ENCODE measurements at regions not wholly inside any gene's neighbourhood (a gene's known extent, or its start where the extent isn't known, plus 50 kb on each side); places are given as distances from the start of the nearest gene placed in this dataset.
"Not testable (repeated sequence)": the region's sequence is repeated elsewhere in the genome, so short reads cannot be mapped to it uniquely, and the experiment has no call there.

GRCh38 chr3:166706094-166706493, 674.0 kb downstream of the ZBBX start:
- Mint-ChIP-seq H3K36me3 (ENCODE audit: low read depth) (no peaks in the 10 kb centered on the region), H3K27me3 (ENCODE audit: low read depth) (no peaks in the 10 kb centered on the region), H3K9me3 (peaks cover 3% of the 10 kb centered on the region), H3K27ac (no peak overlapping the region), H3K4me1 (no peaks in the 10 kb centered on the region), H3K4me3 (no peak overlapping the region)
- TF ChIP-seq, protein P1, sequence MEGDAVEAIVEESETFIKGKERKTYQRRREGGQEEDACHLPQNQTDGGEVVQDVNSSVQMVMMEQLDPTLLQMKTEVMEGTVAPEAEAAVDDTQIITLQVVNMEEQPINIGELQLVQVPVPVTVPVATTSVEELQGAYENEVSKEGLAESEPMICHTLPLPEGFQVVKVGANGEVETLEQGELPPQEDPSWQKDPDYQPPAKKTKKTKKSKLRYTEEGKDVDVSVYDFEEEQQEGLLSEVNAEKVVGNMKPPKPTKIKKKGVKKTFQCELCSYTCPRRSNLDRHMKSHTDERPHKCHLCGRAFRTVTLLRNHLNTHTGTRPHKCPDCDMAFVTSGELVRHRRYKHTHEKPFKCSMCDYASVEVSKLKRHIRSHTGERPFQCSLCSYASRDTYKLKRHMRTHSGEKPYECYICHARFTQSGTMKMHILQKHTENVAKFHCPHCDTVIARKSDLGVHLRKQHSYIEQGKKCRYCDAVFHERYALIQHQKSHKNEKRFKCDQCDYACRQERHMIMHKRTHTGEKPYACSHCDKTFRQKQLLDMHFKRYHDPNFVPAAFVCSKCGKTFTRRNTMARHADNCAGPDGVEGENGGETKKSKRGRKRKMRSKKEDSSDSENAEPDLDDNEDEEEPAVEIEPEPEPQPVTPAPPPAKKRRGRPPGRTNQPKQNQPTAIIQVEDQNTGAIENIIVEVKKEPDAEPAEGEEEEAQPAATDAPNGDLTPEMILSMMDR (IDR thresholded peaks at IDR 0.05; ENCODE audit: unreplicated experiment in 3 of 3) = no peak

DNA sequence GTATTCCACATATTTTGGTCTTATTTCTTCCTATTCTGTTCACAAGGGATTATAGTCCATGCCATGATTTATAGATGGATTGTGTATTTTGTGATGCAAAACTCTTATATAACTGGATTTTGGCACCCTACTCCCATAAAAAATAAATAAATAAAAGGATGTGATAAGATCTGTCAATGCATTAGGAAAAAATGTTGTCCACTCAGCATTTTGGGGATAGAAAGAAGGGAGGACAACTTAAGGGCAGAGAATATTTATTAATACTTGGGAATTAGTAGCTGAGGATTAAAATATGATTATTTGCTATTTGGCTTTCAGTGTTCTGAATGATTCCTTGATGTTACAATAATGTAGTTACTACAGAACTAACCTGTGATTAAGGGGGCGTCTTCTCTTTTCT, 682.6 kb downstream of the ZBBX start:
- TF ChIP-seq, protein P1 (IDR thresholded peaks at IDR 0.05; ENCODE audit: unreplicated experiment in 3 of 3) = no peak
- Mint-ChIP-seq H3K27ac (no peak overlapping the region), H3K36me3 (ENCODE audit: low read depth) (no peaks in the 10 kb centered on the region), H3K9me3 (peaks cover 6% of the 10 kb centered on the region), H3K4me3 (no peak overlapping the region), H3K4me1 (no peaks in the 10 kb centered on the region), H3K27me3 (ENCODE audit: low read depth) (no peaks in the 10 kb centered on the region)

- Mint-ChIP-seq H3K9me3 (peaks cover 3% of the 10 kb centered on the region), H3K27ac (no peak overlapping the region), H3K27me3 (ENCODE audit: low read depth) (no peaks in the 10 kb centered on the region), H3K4me1 (no peaks in the 10 kb centered on the region), H3K36me3 (ENCODE audit: low read depth) (no peaks in the 10 kb centered on the region), H3K4me3 (no peak overlapping the region)
- TF ChIP-seq, protein P1 (IDR thresholded peaks at IDR 0.05; ENCODE audit: unreplicated experiment in 3 of 3) = no peak
Observed at GRCh38 chr3:166696103-166696502, 684.0 kb downstream of the ZBBX start.

GRCh38 chr3:166688665-166689064, 691.4 kb downstream of the ZBBX start:
- TF ChIP-seq, protein P1 (IDR thresholded peaks at IDR 0.05; ENCODE audit: unreplicated experiment in 3 of 3) = no peak
- Mint-ChIP-seq H3K27ac (no peak overlapping the region), H3K36me3 (ENCODE audit: low read depth) (no peaks in the 10 kb centered on the region), H3K4me1 (no peaks in the 10 kb centered on the region), H3K4me3 (no peak overlapping the region), H3K9me3 (no peaks in the 10 kb centered on the region), H3K27me3 (ENCODE audit: low read depth) (no peaks in the 10 kb centered on the region)

- no peaks in the 10 kb centered on the region for H3K36me3 Mint-ChIP-seq (ENCODE audit: low read depth)
- no peak overlapping the region for H3K4me3 Mint-ChIP-seq
- H3K9me3 Mint-ChIP-seq = no peaks in the 10 kb centered on the region
- H3K4me1 Mint-ChIP-seq = no peaks in the 10 kb centered on the region
- TF ChIP-seq, protein P1 (IDR thresholded peaks at IDR 0.05; ENCODE audit: unreplicated experiment in 3 of 3) = no peak
- no peaks in the 10 kb centered on the region for H3K27me3 Mint-ChIP-seq (ENCODE audit: low read depth)
- H3K27ac Mint-ChIP-seq = no peak overlapping the region
Observed at GRCh38 chr3:166685246-166685645, 694.9 kb downstream of the ZBBX start.

DNA sequence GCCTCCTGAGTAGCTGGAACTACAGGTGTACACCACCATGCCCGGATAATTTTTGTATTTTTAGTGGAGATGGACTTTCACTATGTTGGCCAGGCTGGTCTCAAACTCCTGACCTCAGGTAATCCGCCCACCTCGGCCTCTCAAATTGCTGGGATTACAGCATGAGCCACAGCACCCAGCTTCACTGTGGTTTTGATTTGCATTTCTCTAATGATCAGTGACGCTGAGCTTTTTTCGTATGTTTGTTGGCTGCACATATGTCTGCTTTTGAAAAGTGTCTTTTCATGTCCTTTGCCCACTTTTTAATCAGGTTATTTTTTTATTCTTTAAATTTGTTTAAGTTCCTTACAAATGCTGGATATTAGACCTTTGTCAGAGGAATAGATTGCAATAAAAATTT, 696.0 kb downstream of the ZBBX start:
- H3K4me3 Mint-ChIP-seq; H3K27ac Mint-ChIP-seq; H3K4me1 Mint-ChIP-seq; H3K9me3 Mint-ChIP-seq; H3K36me3 Mint-ChIP-seq (ENCODE audit: low read depth); H3K27me3 Mint-ChIP-seq (ENCODE audit: low read depth): not testable (repeated sequence)

All from nephron (organoid).